H9 (cell line): ENCODE measurements at regions not wholly inside any gene's neighbourhood (a gene's known extent, or its start where the extent isn't known, plus 50 kb on each side); places are given as distances from the start of the nearest gene placed in this dataset.

Source experiments
- DNase-seq: peaks from one replicate; pipeline ENCODE4 v3.0.0-alpha.2; 2017
- H2AFZ ChIP-seq: one replicate; pipeline ENCODE4 v1.6.1; 2013; ENCODE audit warnings: mild to moderate bottlenecking, low read length, control low read depth, moderate library complexity
- H2AK5ac ChIP-seq: 2 replicates; pipeline ENCODE4 v1.6.1; 2013; ENCODE audit warnings: low read length, control low read depth, mixed read lengths; ENCODE audit not compliant: insufficient read length
- H2BK120ac ChIP-seq: one replicate; pipeline ENCODE4 v1.6.1; 2013; ENCODE audit warnings: low read depth, mild to moderate bottlenecking, low read length, control low read depth, inconsistent platforms; ENCODE audit not compliant: poor library complexity, severe bottlenecking
- H2BK12ac ChIP-seq: 2 replicates; pipeline ENCODE4 v1.6.1; 2013; ENCODE audit warnings: low read length, control low read depth, mixed read lengths, low read depth; ENCODE audit not compliant: insufficient read length
- H2BK15ac ChIP-seq: 2 replicates; pipeline ENCODE4 v1.6.1; 2013; ENCODE audit warnings: low read depth, low read length, control low read depth
- H2BK20ac ChIP-seq: one replicate; pipeline ENCODE4 v1.6.1; 2013; ENCODE audit warnings: low read depth, mild to moderate bottlenecking, low read length, control low read depth, inconsistent platforms; ENCODE audit not compliant: poor library complexity, severe bottlenecking
- H2BK5ac ChIP-seq: 2 replicates; pipeline ENCODE4 v1.6.1; 2013; ENCODE audit warnings: low read length, control low read depth, mixed read lengths; ENCODE audit not compliant: insufficient read length
- H3K14ac ChIP-seq: 2 replicates; pipeline ENCODE4 v1.6.1; 2013; ENCODE audit warnings: low read length, control low read depth; ENCODE audit not compliant: insufficient read depth
- H3K18ac ChIP-seq: 2 replicates; pipeline ENCODE4 v1.6.1; 2013; ENCODE audit warnings: low read depth, mild to moderate bottlenecking, mixed read lengths, low read length, control low read depth; ENCODE audit not compliant: insufficient read length
- H3K23ac ChIP-seq: 2 replicates; pipeline ENCODE4 v1.6.1; 2013; ENCODE audit warnings: low read length, control low read depth, mixed read lengths, low read depth; ENCODE audit not compliant: insufficient read length
- H3K23me2 ChIP-seq: 2 replicates; pipeline ENCODE4 v1.6.1; 2013; ENCODE audit warnings: low read depth, mild to moderate bottlenecking, mixed read lengths, low read length, control low read depth; ENCODE audit not compliant: insufficient read length, poor library complexity, severe bottlenecking
- H3K27ac ChIP-seq: 2 replicates; pipeline ENCODE4 v1.5.1; 2013; ENCODE audit warnings: low read length, control low read depth, mixed read lengths, low read depth; ENCODE audit not compliant: insufficient read length
- H3K27me3 ChIP-seq: 2 replicates; pipeline ENCODE4 v1.6.1; 2013; ENCODE audit warnings: low read length, control low read depth, inconsistent platforms; ENCODE audit not compliant: insufficient read depth
- H3K4ac ChIP-seq: 2 replicates; pipeline ENCODE4 v1.6.1; 2013; ENCODE audit warnings: low read depth, mild to moderate bottlenecking, control low read depth, inconsistent platforms, low read length, moderate library complexity
- H3K4me1 ChIP-seq: 2 replicates; pipeline ENCODE4 v1.6.1; 2013; ENCODE audit warnings: low read length, control low read depth, inconsistent platforms; ENCODE audit not compliant: insufficient read depth
- H3K4me2 ChIP-seq: 2 replicates; pipeline ENCODE4 v1.6.1; 2013; ENCODE audit warnings: low read length, control low read depth, mixed read lengths; ENCODE audit not compliant: insufficient read length, insufficient read depth
- H3K56ac ChIP-seq: 2 replicates; pipeline ENCODE4 v1.6.1; 2013; ENCODE audit warnings: low read depth, mild to moderate bottlenecking, mixed read lengths, low read length, control low read depth; ENCODE audit not compliant: insufficient read length
- H3K79me1 ChIP-seq: 2 replicates; pipeline ENCODE4 v1.6.1; 2013; ENCODE audit warnings: low read depth, mild to moderate bottlenecking, moderate library complexity, low read length, control low read depth, inconsistent platforms; ENCODE audit not compliant: insufficient read depth, poor library complexity, severe bottlenecking
- H3K79me2 ChIP-seq: 2 replicates; pipeline ENCODE4 v1.6.1; 2013; ENCODE audit warnings: low read length, control low read depth, inconsistent platforms; ENCODE audit not compliant: insufficient read depth
- H3K9ac ChIP-seq: 2 replicates; pipeline ENCODE4 v1.6.1; 2013; ENCODE audit warnings: low read length, control low read depth, mixed read lengths; ENCODE audit not compliant: insufficient read length; ENCODE audit errors: extremely low read depth
- H3K9me3 ChIP-seq: one replicate; pipeline ENCODE4 v1.6.1; 2013; ENCODE audit warnings: low read depth, low read length, inconsistent platforms; ENCODE audit not compliant: control insufficient read depth
- H3T11ph ChIP-seq: one replicate; pipeline ENCODE4 v1.6.1; 2013; ENCODE audit warnings: mild to moderate bottlenecking, low read length, control low read depth, inconsistent platforms
- H4K20me1 ChIP-seq: one replicate; pipeline ENCODE4 v1.6.1; 2013; ENCODE audit not compliant: control insufficient read depth, insufficient read length, insufficient read depth
- H4K5ac ChIP-seq: 2 replicates; pipeline ENCODE4 v1.6.1; 2013; ENCODE audit warnings: low read depth, mild to moderate bottlenecking, mixed read lengths, low read length, control low read depth; ENCODE audit not compliant: insufficient read length
- H4K8ac ChIP-seq: replicated peaks from 2 replicates; pipeline ENCODE4 v1.6.1; 2013; ENCODE audit warnings: low read length, control low read depth, mixed read lengths, low read depth; ENCODE audit not compliant: insufficient read length
- H4K91ac ChIP-seq: 2 replicates; pipeline ENCODE4 v1.6.1; 2013; ENCODE audit warnings: low read depth, mild to moderate bottlenecking, moderate library complexity, mixed read lengths, low read length, control low read depth; ENCODE audit not compliant: insufficient read length
- H3K27ac Mint-ChIP-seq, 3 experiments: 2 replicates in 2 of 3; 3 replicates in 1 of 3; pipeline ENCODE4 v1.8.0; 2020 to 2021; ENCODE audit warnings: mixed read lengths in 3 of 3, mild to moderate bottlenecking in 1 of 3, moderate library complexity in 1 of 3
- H3K27me3 Mint-ChIP-seq: 2 replicates; pipeline ENCODE4 v1.8.0; 2021; ENCODE audit warnings: low read depth, mild to moderate bottlenecking, moderate library complexity, mixed read lengths
- H3K36me3 Mint-ChIP-seq, 3 experiments: 2 replicates in 2 of 3; 3 replicates in 1 of 3; pipeline ENCODE4 v1.8.0; 2020 to 2021; ENCODE audit warnings: low read depth in 3 of 3, mixed read lengths in 3 of 3; ENCODE audit not compliant: insufficient read depth in 1 of 3
- H3K4me1 Mint-ChIP-seq, 2 experiments: 2 replicates each; pipeline ENCODE4 v1.8.0; 2020; ENCODE audit warnings: mixed read lengths in 2 of 2
- H3K4me3 Mint-ChIP-seq, 2 experiments: 2 replicates in 1 of 2; 3 replicates in 1 of 2; pipeline ENCODE4 v1.8.0; 2020 to 2021; ENCODE audit warnings: mild to moderate bottlenecking in 2 of 2, mixed read lengths in 2 of 2, moderate library complexity in 1 of 2
- H3K9me3 Mint-ChIP-seq, 2 experiments: 2 replicates in 1 of 2; 3 replicates in 1 of 2; pipeline ENCODE4 v1.8.0; 2020; ENCODE audit warnings: mild to moderate bottlenecking in 2 of 2, mixed read lengths in 2 of 2, moderate library complexity in 1 of 2
- CTCF ChIP-seq: fragments of 200-600 bp; sonication (generic); conservative IDR thresholded peaks from 3 replicates; pipeline ENCODE4 v1.8.0; 2021; ENCODE audit warnings: antibody characterized with exemption, mild to moderate bottlenecking
- WGBS: extraction: QIAGEN DNeasy Blood & Tissue Kit; methylation state at CpG from one replicate; pipeline ENCODE4 v1.1.7; 2013; ENCODE audit warnings: missing lambda C conversion rate, low lambda C conversion rate, mixed read lengths; ENCODE audit not compliant: insufficient read length; ENCODE audit errors: extremely low coverage; 5-methylcytosine and 5-hydroxymethylcytosine counted together

GRCh38 chr20:51227744-51228143 lies 204.8 kb upstream of the KCNG1 start:
- Histone ChIP-seq H3K14ac (no peak overlapping the region), H3K79me1 (no peaks in the 10 kb centered on the region), H2BK12ac (no peak overlapping the region), H3K4me2 (no peak overlapping the region), H3K9ac (no peak overlapping the region), H2AK5ac (no peak overlapping the region), H2AFZ (no peak overlapping the region), H3T11ph (no peak overlapping the region), H3K56ac (no peak overlapping the region), H4K91ac (no peak overlapping the region), H2BK120ac (no peak overlapping the region), H4K5ac (no peak overlapping the region), H4K20me1 (no peaks in the 10 kb centered on the region), H3K9me3 (no peaks in the 10 kb centered on the region), H3K4me1 (no peaks in the 10 kb centered on the region), H2BK20ac (no peak overlapping the region), H3K18ac (no peak overlapping the region), H3K27me3 (no peaks in the 10 kb centered on the region), H4K8ac (no peak overlapping the region), H3K23me2 (no peaks in the 10 kb centered on the region), H3K23ac (no peak overlapping the region), H3K4ac (no peak overlapping the region), H2BK5ac (no peak overlapping the region), H3K27ac (no peak overlapping the region), H2BK15ac (no peak overlapping the region), H3K79me2 (no peaks in the 10 kb centered on the region)
- DNase-seq = no peak
- H3K36me3 Mint-ChIP-seq = peaks cover 7 to 11% (median 9%) of the 10 kb centered on the region in 3 experiments
- TF ChIP-seq CTCF = no peak
- no peak overlapping the region for H3K4me3 Mint-ChIP-seq
- peaks cover 13 to 14% of the 10 kb centered on the region in 2 experiments for H3K4me1 Mint-ChIP-seq
- no CpG with 5 or more reads among the region's 3 CpGs for WGBS
- peaks cover 6% of the 10 kb centered on the region; the same call in 1 of the 2 replicates for H3K27me3 Mint-ChIP-seq
- H3K27ac Mint-ChIP-seq = no peak overlapping the region
- H3K9me3 Mint-ChIP-seq = peaks cover 0 to 9% of the 10 kb centered on the region in 2 experiments; a peak in 3 of 5 replicates
